OCI-LY3 (cell line): ENCODE measurements at regions not wholly inside any gene's neighbourhood (a gene's known extent, or its start where the extent isn't known, plus 50 kb on each side); places are given as distances from the start of the nearest gene placed in this dataset.

Source experiments
- H2AFZ ChIP-seq: fragments of 200-600, 300-600 bp; shearing (Covaris generic); 2 replicates; pipeline ENCODE4 v1.6.0; 2014; ENCODE audit warnings: antibody characterized with exemption, low read depth, low read length
- H3K27ac ChIP-seq: fragments of 200-600, 300-600 bp; sonication (generic); 2 replicates; pipeline ENCODE4 v1.5.1; 2014; ENCODE audit warnings: mild to moderate bottlenecking, low read length, moderate library complexity, mixed read lengths
- H3K27me3 ChIP-seq: fragments of 200-600, 300-600 bp; sonication (generic); 2 replicates; pipeline ENCODE4 v1.6.1; 2014; ENCODE audit warnings: low read depth, low read length, mixed read lengths
- H3K36me3 ChIP-seq: fragments of 200-600, 300-600 bp; sonication (generic); replicated peaks from 2 replicates; pipeline ENCODE3; 2014; ENCODE audit warnings: low read depth, low read length, mixed read lengths
- H3K4me1 ChIP-seq: fragments of 300-600, 200-600 bp; sonication (generic); 2 replicates; pipeline ENCODE4 v1.6.1; 2014; ENCODE audit warnings: low read length, mixed read lengths
- H3K4me2 ChIP-seq: fragments of 200-600, 300-600 bp; sonication (generic); 2 replicates; pipeline ENCODE4 v1.6.1; 2014; ENCODE audit warnings: low read length, mixed read lengths
- H3K4me3 ChIP-seq: fragments of 300-600, 200-600 bp; sonication (generic); 2 replicates; pipeline ENCODE4 v1.5.1; 2014; ENCODE audit warnings: antibody characterized with exemption, mild to moderate bottlenecking, low read length, moderate library complexity
- H3K79me2 ChIP-seq: fragments of 300-600, 200-600 bp; shearing (Covaris generic); 2 replicates; pipeline ENCODE4 v1.6.1; 2014; ENCODE audit warnings: mild to moderate bottlenecking, low read length, mixed read lengths
- H3K9ac ChIP-seq: fragments of 300-600, 200-600 bp; shearing (Covaris generic); 2 replicates; pipeline ENCODE4 v1.6.0; 2014; ENCODE audit warnings: mild to moderate bottlenecking, low read length, moderate library complexity
- H3K9me3 ChIP-seq: fragments of 200-600, 300-600 bp; shearing (Covaris generic); 2 replicates; pipeline ENCODE4 v1.6.1; 2014; ENCODE audit warnings: low read length, mixed read lengths; ENCODE audit not compliant: insufficient read depth
- H4K20me1 ChIP-seq: fragments of 200-600, 300-600 bp; sonication (generic); 2 replicates; pipeline ENCODE4 v1.6.1; 2016; ENCODE audit warnings: low read length, mixed read lengths; ENCODE audit not compliant: insufficient read depth
- EZH2phosphoT487 ChIP-seq: fragments of 200-600 bp; shearing (Covaris generic); IDR thresholded peaks from 2 replicates; pipeline ENCODE4 v1.6.1; 2018; ENCODE audit warnings: antibody characterized with exemption, mixed run types, low read depth
- TF ChIP-seq, protein P1 (sequence below): fragments of 200-600, 300-600 bp; sonication (generic); IDR thresholded peaks from 2 replicates; pipeline ENCODE4 v1.5.1; 2014; ENCODE audit warnings: antibody characterized with exemption, low read length, low read depth

DNA sequence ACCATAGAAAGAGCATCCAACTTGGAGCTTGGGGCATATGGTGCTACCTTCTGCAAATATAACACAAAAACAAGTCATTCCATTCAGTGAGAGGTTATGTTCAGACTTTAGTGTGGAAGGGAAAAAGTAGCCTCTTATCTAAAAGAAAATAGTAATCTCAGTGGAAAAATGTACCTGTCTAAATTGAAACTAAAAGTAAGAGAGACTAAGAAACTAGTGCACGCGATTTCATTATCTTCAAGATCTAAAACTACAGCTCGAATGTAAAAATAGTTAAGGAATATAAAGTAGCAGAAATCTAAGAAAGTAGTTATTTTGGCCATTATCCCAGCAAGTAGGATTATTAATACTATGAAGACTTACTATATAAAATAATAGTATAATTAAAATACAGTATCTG is 233.0 kb upstream of the PPP1R3A start:
- Histone ChIP-seq H3K27ac (no peak overlapping the region), H3K79me2 (no peaks in the 10 kb centered on the region), H3K4me3 (no peak overlapping the region), H3K4me2 (no peak overlapping the region), H3K9me3 (no peaks in the 10 kb centered on the region), H3K36me3 (no peaks in the 10 kb centered on the region), H4K20me1 (no peaks in the 10 kb centered on the region), H3K27me3 (0 out of 2 replicates have a peak, but pooled peaks cover under 1% of the 10 kb centered on the region), H3K4me1 (peaks cover 20% of the 10 kb centered on the region), H2AFZ (no peak overlapping the region), H3K9ac (no peak overlapping the region)
- TF ChIP-seq, protein P1, sequence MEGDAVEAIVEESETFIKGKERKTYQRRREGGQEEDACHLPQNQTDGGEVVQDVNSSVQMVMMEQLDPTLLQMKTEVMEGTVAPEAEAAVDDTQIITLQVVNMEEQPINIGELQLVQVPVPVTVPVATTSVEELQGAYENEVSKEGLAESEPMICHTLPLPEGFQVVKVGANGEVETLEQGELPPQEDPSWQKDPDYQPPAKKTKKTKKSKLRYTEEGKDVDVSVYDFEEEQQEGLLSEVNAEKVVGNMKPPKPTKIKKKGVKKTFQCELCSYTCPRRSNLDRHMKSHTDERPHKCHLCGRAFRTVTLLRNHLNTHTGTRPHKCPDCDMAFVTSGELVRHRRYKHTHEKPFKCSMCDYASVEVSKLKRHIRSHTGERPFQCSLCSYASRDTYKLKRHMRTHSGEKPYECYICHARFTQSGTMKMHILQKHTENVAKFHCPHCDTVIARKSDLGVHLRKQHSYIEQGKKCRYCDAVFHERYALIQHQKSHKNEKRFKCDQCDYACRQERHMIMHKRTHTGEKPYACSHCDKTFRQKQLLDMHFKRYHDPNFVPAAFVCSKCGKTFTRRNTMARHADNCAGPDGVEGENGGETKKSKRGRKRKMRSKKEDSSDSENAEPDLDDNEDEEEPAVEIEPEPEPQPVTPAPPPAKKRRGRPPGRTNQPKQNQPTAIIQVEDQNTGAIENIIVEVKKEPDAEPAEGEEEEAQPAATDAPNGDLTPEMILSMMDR, result no peak
- TF ChIP-seq EZH2phosphoT487, result no peak

DNA sequence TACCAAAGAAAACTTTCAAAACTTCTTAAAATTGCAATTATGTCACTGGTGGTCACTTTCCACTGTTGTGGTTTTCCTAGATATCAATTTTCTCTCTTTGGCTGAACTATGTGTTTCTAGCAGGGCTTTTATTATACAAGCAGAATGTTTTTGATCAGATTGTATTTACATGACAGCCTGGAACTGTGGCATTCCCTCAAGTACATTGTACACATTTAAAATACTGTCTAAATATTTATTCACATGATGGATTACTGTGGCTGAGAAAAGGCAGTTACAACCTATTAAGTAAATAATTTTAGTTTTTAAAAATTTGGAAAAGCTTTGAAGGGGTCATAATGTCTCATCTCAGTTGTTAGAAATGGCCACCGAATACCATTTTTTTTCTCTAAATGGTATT is 231.9 kb upstream of the PPP1R3A start:
- TF ChIP-seq EZH2phosphoT487, result no peak
- TF ChIP-seq, protein P1, result no peak
- H3K9me3 ChIP-seq, result no peaks in the 10 kb centered on the region
- H3K4me2 ChIP-seq, result no peak overlapping the region

DNA sequence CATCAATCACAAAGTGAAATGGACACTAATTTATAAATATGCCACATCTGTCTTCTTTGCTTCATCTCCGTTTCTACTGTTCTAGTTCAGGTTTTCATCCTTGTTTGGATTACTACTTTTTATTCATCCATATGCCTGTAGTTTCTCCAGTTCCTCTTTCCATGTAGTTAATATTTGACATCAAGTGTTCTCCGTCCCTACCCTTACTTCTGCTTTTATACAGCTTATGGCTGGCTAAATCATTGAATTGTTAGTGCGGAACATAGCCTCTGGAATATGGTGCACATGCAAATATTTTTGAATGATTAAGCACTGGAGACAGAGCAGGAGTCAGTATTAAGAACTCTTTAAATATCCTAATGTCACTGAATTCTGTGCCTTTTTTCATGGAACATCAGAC is 230.0 kb upstream of the PPP1R3A start:
- TF ChIP-seq, protein P1, result no peak
- no peak for TF ChIP-seq EZH2phosphoT487

More for the DNA sequence above, 231.9 kb upstream of the PPP1R3A start:
- Histone ChIP-seq H3K27ac (no peak overlapping the region), H2AFZ (no peak overlapping the region), H3K4me1 (peaks cover 20% of the 10 kb centered on the region), H3K4me3 (no peak overlapping the region), H3K79me2 (no peaks in the 10 kb centered on the region), H3K36me3 (no peaks in the 10 kb centered on the region), H4K20me1 (no peaks in the 10 kb centered on the region), H3K9ac (no peak overlapping the region), H3K27me3 (0 out of 2 replicates have a peak, but pooled peaks cover 3% of the 10 kb centered on the region)

DNA sequence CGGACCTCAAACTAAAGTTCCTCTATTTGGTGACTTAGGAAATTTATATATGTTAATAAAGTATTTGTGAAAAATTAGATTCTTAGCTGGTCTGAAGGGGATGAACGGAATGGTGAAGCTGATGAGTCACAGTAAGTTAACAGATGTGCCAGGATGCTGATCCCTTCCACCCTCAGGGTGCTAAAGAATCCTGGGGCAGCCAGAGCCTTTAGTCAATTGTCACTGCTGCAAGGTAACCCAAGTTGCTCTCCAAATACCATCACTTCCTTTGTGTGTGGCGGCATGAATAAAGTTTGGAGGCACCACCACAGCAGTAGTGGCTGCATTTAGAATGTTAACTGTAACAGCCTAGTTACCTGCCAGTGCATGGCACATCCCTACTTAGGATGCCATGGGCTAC is 222.6 kb upstream of the PPP1R3A start:
- no peaks in the 10 kb centered on the region for H3K4me1 ChIP-seq

More for the DNA sequence above, 230.0 kb upstream of the PPP1R3A start:
- Histone ChIP-seq H4K20me1 (no peaks in the 10 kb centered on the region), H2AFZ (no peak overlapping the region), H3K27me3 (0 out of 2 replicates have a peak, but pooled peaks cover 3% of the 10 kb centered on the region), H3K4me1 (peaks cover 20% of the 10 kb centered on the region), H3K4me2 (peak overlapping the region; percentile 52), H3K27ac (no peak overlapping the region), H3K9me3 (no peaks in the 10 kb centered on the region), H3K4me3 (peak overlapping the region; percentile 12), H3K9ac (no peak overlapping the region), H3K36me3 (no peaks in the 10 kb centered on the region), H3K79me2 (no peaks in the 10 kb centered on the region)

More for the DNA sequence above, 222.6 kb upstream of the PPP1R3A start:
- H4K20me1 ChIP-seq, result no peaks in the 10 kb centered on the region
- H3K4me2 ChIP-seq, result no peak overlapping the region
- no peak overlapping the region for H3K4me3 ChIP-seq
- no peak overlapping the region for H3K27ac ChIP-seq
- H3K27me3 ChIP-seq, result no peaks in the 10 kb centered on the region
- TF ChIP-seq, protein P1, result no peak
- TF ChIP-seq EZH2phosphoT487, result no peak
- H3K9ac ChIP-seq, result no peak overlapping the region
- H3K9me3 ChIP-seq, result no peaks in the 10 kb centered on the region
- H2AFZ ChIP-seq, result no peak overlapping the region
- H3K79me2 ChIP-seq, result no peaks in the 10 kb centered on the region
- no peaks in the 10 kb centered on the region for H3K36me3 ChIP-seq
